H7 (cell line): ENCODE measurements at regions not wholly inside any gene's neighbourhood (a gene's known extent, or its start where the extent isn't known, plus 50 kb on each side); places are given as distances from the start of the nearest gene placed in this dataset.

Experiments used
- DNase-seq: peaks from one replicate; pipeline ENCODE4 v3.0.0; 2012
- H3K27me3 ChIP-seq: 2 replicates; pipeline ENCODE4 v1.6.0; 2011; ENCODE audit warnings: mild to moderate bottlenecking, low read length; ENCODE audit not compliant: control insufficient read depth, insufficient read depth
- H3K36me3 ChIP-seq: replicated peaks from 2 replicates; pipeline ENCODE4 v1.5.1; 2011; ENCODE audit warnings: low read length; ENCODE audit not compliant: control insufficient read depth, insufficient read depth
- H3K4me3 ChIP-seq: 2 replicates; pipeline ENCODE4 v1.5.1; 2011; ENCODE audit warnings: low read depth, mild to moderate bottlenecking, control low read depth, low read length, moderate library complexity; ENCODE audit not compliant: insufficient read depth

DNA sequence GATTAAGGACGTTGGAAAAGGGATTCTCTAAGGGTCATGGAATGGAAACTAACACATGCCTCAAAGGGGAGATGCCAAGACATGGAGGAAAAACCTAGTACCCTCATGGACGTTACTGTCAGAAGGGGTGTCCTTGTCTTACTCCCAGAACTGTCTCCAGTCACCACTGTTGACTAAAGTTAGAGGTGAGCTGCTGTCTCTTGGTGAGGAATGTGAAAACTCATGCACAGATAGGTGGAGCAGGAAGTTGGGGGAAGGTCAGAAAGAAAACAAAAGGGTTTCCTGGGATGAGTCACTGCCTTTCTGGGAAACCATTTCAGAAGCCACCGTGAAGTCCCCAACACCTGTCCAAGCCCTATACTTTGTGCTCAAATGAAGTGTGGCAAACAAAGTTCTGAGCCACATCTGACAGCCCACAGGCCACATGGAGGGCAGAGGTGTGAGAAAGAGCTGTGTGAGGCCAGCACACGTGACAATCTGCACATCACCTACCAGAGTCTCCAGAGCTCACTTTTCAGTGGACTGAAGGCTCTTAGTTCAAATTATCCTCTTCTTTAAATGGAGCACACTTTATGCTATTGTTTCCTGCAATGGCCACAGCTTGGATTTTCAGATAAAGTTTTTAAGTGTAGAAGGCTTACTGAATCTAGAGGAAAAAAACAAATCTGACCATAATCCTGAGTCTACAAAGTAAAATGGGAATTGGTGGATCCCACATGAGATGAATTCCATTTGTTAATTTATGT is 92.9 kb upstream of the EGLN3 start:
- H3K27me3 ChIP-seq = no peaks in the 10 kb centered on the region
- H3K4me3 ChIP-seq = no peak overlapping the region
- no peak for DNase-seq
- no peaks in the 10 kb centered on the region for H3K36me3 ChIP-seq

- Histone ChIP-seq H3K27me3 (no peaks in the 10 kb centered on the region), H3K36me3 (no peaks in the 10 kb centered on the region), H3K4me3 (no peak overlapping the region)
- no peak for DNase-seq
These were observed 90.3 kb upstream of the EGLN3 start for GRCh38 chr14:34041220-34041619.

GRCh38 chr14:34040766-34041165 is 89.9 kb upstream of the EGLN3 start:
- H3K27me3 ChIP-seq = no peaks in the 10 kb centered on the region

DNA sequence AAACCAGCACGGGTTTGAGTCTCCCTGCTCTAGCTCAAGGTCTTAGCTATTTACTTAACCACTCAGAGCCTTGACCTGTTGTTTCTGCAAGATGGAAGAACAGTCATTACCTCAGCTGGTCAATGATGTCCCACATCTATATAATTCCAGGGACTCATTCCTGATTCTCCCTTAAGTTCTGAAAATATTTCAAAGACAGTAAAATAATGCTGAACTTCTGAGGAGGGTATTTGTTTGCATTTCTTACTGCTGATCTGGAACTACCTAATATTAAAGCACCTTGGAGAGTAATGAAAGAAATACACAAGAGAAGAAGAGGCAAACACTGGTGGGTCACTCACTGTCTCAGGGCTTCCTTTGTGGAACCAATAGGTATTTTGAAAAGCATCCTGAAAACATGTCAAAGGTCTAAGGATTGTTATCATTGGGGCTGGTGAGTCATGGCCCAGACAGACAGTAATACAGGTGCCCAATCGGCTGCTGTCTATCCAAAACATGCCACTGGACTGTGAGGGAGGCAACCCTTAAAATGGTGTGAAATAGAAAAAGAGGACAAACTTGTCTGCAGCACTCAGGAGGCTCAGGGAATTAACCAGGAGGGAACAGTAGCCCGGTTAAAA is 88.7 kb upstream of the EGLN3 start:
- Histone ChIP-seq H3K27me3 (no peaks in the 10 kb centered on the region), H3K4me3 (no peak overlapping the region), H3K36me3 (no peaks in the 10 kb centered on the region)
- DNase-seq = no peak

More at GRCh38 chr14:34040766-34041165, 89.9 kb upstream of the EGLN3 start:
- no peak overlapping the region for H3K4me3 ChIP-seq
- DNase-seq = no peak
- H3K36me3 ChIP-seq = no peaks in the 10 kb centered on the region

- Histone ChIP-seq H3K36me3 (no peaks in the 10 kb centered on the region), H3K4me3 (no peak overlapping the region), H3K27me3 (no peaks in the 10 kb centered on the region)
- no peak for DNase-seq
These were observed 87.6 kb upstream of the EGLN3 start for GRCh38 chr14:34038358-34039057.

GRCh38 chr14:34036319-34036766 is 85.5 kb upstream of the EGLN3 start:
- DNase-seq = no peak
- Histone ChIP-seq H3K36me3 (no peaks in the 10 kb centered on the region), H3K4me3 (no peak overlapping the region), H3K27me3 (no peaks in the 10 kb centered on the region)

DNA sequence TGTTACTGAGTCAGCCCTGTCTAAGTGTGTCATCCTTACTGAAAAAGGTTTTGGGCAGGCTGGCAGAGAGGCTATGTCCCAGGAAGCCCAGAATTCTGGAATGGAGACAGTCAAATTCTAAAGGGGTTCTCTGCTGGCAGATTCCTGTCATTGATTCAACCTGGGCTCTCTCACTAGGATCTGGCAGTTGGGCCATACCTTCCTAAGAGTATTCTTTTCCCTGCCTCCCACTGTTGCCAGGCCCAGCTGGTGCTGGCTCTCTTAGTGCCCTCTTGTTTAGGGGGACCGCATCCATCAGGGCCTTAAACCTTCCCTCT is 85.0 kb upstream of the EGLN3 start:
- DNase-seq = no peak
- H3K36me3 ChIP-seq = no peaks in the 10 kb centered on the region
- no peaks in the 10 kb centered on the region for H3K27me3 ChIP-seq
- no peak overlapping the region for H3K4me3 ChIP-seq

DNA sequence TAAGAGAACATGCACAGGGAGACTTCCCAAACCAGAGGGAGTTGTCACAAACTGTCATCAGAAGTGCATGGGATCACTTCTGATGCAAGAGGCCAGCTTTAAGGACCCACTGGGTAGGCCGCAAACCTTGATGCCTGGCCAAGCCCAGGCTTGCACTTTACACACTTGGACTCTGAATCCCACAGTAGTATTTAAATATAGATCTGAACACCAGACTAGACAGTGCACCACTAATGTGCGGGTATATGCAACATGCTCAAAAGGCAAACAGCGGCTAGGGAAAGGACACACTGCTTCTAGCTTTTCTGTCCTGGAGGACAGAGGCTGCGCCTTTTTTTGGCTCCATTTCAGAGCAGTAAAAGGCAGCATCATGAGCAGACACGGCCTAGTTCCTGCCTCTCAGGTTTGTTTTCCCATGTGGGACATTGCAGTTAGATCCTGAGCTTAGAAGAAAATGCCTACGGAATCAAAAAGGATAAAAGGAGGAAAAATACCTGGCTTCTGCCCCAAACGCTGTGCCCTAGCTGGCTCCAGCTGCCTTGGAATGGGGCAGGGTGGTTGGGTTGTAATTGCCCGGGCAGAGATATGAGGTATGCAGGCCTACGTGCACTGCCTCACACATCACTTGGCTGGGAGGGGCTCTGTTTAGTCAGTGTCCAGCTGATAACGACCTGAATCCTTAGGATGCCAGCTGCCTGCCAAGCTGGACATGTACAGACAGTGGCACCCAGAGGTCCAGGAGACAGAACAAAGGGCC is 84.5 kb upstream of the EGLN3 start:
- no peak overlapping the region for H3K4me3 ChIP-seq
- DNase-seq = no peak
- no peaks in the 10 kb centered on the region for H3K36me3 ChIP-seq
- no peaks in the 10 kb centered on the region for H3K27me3 ChIP-seq

- DNase-seq = no peak
- Histone ChIP-seq H3K36me3 (no peaks in the 10 kb centered on the region), H3K4me3 (no peak overlapping the region), H3K27me3 (no peaks in the 10 kb centered on the region)
These were observed 83.7 kb upstream of the EGLN3 start for GRCh38 chr14:34034447-34035176.

DNA sequence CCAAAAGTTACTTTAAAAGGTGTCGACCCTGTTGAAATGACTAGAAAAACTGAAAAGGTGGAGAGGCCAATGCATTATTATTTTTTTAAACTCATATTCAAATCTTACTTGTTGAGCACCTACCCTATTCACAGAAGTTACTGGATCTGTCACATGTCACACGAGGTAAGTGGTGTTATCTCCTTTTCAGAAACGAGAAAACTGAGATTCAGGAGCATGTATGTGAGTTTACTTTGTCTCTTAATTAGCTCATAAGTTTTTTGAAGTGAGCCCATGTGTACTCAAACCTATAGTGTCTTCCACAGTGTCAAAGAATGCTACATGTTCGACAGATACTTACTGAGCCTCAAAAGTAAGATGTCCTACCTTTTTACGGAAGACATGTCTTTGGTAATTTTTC is 81.8 kb upstream of the EGLN3 start:
- Histone ChIP-seq H3K27me3 (no peaks in the 10 kb centered on the region), H3K36me3 (no peaks in the 10 kb centered on the region), H3K4me3 (no peak overlapping the region)
- DNase-seq = no peak

GRCh38 chr14:34030864-34031263 is 80.0 kb upstream of the EGLN3 start:
- no peaks in the 10 kb centered on the region for H3K27me3 ChIP-seq
- no peak overlapping the region for H3K4me3 ChIP-seq
- H3K36me3 ChIP-seq = no peaks in the 10 kb centered on the region
- no peak for DNase-seq

DNA sequence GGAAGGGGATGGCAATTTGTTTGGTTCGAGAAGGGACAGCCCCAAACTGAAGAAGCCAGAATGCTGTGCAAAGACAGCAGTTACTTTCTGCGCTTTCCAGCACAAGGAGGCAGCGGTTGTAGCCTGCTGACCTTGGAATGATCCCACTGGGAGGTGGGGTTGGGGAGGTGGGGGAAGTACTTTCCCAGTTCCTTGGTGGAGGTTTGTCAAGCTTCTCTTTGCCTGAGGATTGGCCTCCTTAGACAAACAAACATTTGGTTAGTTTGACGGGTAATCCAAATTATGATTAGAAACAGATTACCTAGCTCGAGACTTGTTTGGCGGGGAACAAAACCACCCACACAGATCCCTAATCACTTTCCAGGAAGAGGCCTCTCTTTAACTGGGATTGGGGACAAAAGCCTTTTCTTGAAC is 79.1 kb upstream of the EGLN3 start:
- no peaks in the 10 kb centered on the region for H3K36me3 ChIP-seq
- no peak overlapping the region for H3K4me3 ChIP-seq
- peak; percentile 41 for DNase-seq
- no peaks in the 10 kb centered on the region for H3K27me3 ChIP-seq

DNA sequence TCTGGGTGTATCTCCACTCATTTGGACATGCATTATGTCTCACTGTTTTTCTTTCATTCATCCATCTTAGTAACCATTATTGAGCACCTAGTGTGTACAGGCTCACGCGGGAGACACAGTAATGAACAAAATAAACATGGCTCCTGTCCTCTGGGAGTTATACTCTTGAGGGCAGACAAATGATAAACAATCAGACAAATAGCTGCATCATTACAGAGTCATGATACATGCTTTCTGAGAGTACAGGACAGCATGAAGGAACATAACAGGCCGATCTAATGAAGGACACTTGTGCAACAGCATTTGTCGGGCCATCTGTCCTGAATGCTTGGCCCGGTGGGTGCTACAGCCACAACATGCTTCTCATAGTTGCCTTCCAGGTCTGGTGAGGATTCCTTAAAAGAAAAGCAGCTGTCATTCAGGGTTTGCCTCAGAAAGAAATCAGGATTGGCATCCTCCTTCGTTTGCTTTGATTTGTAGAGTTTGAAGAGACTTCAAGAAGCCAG is 77.2 kb upstream of the EGLN3 start:
- DNase-seq = no peak
- H3K36me3 ChIP-seq = no peaks in the 10 kb centered on the region
- no peaks in the 10 kb centered on the region for H3K27me3 ChIP-seq
- no peak overlapping the region for H3K4me3 ChIP-seq
